GM19463 (cell line): ENCODE measurements at regions not wholly inside any gene's neighbourhood (a gene's known extent, or its start where the extent isn't known, plus 50 kb on each side); places are given as distances from the start of the nearest gene placed in this dataset.
"Not testable (repeated sequence)": the region's sequence is repeated elsewhere in the genome, so short reads cannot be mapped to it uniquely, and the experiment has no call there.

Source experiments
- ATAC-seq: cut with Tn5 transposase; IDR thresholded peaks from one replicate; pipeline ENCODE4 v1.9.1; 2021; ENCODE audit warnings: mild to moderate bottlenecking, moderate library complexity; ENCODE audit not compliant: unreplicated experiment

DNA sequence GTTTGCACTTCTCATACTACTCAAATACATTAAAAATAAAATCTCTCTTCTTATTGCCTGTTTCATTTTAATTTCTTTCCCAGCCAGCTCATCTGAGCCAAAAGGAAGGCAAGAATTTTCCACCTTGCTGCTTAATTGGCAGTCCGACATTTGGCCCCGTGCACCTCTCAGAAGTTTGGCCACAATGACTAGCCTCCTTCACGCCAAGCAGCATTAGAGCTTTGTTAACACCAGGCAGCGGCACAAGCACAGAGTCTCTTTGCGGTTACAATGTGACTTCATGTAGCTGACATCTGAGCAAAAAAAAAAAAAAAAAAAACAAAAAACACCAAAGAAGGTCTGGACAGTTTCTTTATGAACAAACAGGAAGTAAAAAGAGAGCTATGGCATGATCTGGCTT lies 248.9 kb downstream of the OSR1 start:
- ATAC-seq: no peak

DNA sequence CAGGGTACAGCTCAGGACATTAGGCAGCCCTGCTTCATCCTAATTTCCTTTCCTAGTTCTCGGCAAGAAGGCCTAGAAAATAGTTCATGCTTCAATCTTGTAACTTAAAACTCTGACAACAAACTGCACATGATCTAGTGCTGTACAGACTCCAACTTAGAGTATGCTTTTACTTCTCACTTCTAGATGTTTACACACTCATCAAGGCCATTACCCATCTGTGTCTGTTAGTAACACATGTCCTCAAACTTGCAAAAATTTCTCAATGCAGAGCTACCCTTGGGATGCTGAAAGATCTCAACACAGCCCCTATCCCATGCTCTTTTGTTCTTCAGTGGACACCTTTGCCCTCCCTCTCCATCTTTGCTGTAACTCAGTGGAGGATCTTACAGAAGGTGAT lies 252.0 kb downstream of the OSR1 start:
- ATAC-seq: no peak

DNA sequence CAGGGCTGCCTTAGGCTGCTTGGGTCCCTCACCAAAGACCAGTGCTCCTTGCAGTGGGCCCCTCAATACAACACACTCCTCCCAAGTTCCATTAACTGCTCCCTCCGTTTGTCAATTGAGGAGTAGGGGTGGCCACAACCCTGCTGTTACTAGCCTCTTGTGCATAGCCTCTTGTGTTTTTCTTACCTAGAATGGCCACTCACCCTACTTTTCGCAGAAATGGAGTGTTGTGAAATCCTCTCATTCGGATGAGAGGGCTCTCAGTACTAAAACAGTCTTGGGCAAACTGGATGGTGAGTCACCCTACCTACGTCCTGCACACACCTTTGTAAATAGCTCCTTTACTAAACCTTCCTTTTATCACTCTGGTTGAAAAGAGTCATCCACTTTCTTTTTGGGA lies 253.9 kb downstream of the OSR1 start:
- ATAC-seq: no peak

DNA sequence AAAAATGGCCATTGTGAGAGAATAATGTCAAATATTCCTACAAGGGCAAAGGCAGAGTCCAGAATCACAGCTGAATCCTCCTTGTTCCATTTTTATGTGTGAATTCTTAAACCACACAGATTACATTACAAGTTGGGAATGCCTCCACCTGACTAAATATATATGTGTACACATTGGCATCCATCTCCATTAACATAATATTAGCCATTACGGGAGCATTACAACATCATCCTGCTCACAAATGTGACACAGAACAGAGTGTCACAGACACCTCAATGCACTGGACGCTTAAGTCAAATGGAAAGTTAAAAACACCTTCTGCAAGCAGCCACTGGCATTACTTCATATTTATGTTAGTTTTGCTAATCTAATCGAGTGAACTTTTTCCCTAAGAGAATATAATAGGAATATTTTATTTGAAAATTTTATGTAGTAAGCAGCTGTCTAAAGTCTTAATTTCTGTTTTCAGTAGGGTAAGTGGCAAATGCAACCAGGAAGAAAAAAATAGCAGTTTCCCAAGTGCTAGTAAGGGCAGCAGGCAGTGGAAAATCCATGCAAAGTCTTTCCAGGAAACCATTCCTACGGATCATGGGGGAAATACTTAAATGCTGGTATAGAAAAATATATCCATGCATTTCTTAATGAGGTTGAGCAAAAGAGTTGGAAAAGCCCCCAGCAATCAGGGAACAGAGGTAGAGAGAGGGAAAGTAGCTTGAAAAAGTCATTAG lies 255.6 kb downstream of the OSR1 start:
- no peak for ATAC-seq

GRCh38 chr2:19101968-19102367 lies 256.5 kb downstream of the OSR1 start:
- no peak for ATAC-seq

GRCh38 chr2:19100570-19100969 lies 257.9 kb downstream of the OSR1 start:
- ATAC-seq: no peak

DNA sequence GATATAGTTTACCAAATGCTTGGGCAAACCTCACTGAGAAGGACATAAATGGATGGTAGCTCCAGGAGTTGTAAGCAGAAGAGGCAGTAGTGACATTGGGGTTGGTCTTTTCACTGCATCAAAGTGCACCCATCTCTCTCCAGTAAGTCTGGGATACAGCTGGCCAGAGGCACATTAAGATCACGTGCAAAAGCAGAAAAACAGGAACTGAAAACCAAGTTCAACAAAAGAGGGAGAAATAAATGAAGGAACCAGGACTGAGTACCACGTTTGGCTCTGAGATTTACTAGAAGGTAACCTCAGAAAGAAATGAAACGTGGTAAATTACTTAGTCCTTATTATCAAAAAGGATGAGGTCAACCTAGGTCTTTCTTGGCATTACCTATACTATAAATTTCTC lies 259.2 kb downstream of the OSR1 start:
- no peak for ATAC-seq

DNA sequence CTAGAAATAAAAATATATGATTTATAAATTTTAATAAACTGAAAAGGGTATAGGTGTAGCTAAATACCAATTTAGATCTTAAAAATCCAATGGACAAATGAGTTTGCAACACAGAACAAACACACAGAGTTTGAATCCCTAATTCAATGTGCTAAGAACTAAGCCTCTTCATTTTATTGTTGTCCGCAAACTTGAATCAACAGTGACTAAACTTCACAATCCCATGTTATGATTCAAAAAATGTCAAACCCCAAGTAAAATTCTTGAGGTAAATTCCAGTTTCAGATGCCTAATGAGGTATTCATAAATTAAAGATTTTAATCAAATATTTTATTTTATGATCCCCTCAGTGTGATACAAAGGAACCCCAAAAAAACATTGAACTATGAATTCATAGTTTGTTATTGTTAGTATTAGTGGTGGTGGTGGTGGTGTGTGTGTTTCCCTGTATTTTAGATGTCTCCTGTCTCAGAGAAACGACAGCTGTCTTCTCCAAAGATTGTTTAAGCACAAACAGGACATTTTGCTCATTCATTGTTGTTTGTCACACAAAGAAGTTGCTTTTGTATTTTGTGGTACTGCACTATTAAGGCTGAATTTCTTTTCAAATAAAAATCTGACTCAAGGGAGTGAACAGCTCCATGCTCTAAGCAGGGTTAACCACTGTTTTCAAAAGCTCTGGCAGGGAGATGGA lies 259.8 kb downstream of the OSR1 start:
- ATAC-seq: no peak

GRCh38 chr2:19089476-19089875 lies 268.9 kb downstream of the OSR1 start:
- ATAC-seq: not testable (repeated sequence)

- ATAC-seq: no peak
Observed at GRCh38 chr2:19086231-19086651, 272.2 kb downstream of the OSR1 start.

GRCh38 chr2:19078709-19079108 lies 279.7 kb downstream of the OSR1 start:
- no peak for ATAC-seq

GRCh38 chr2:19073522-19073921 lies 284.9 kb downstream of the OSR1 start:
- peak; percentile 52 for ATAC-seq

DNA sequence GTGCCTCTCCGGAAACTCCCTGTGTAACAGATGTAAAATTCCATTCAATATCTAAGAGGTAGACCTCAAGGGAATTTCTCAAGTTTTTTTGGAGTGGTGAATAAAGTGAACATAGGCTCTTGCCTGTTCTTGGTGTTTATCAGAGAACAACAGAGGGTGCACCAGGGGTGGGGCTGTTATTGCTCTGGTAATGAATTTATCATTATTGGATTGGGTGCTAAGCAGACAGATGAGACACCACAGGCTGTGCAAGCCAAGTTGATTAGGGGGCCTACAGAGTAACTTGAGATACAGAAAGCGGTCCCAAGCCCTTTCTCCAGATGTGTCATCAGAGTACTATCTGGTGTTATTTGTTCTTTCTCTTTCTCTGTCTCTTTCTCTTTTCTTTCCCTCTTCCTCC lies 286.3 kb downstream of the OSR1 start:
- no peak for ATAC-seq

DNA sequence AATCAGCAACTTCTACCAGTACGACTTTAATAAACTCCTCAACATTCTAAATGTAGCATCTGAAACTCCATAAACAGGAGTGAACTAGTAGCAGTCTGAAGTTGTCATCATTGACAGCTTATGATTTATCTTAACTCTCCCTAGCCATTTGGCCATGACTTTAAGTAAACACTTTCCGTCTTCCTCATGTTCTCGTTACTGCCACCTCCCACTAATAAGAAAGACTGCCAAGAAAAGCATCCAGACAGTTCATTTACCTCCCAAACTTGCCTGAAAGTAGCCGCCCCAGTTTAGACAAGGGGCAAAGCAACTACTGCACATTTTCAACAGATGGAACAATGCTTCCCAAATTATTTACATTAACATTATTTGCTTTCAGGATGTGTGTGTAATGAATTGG lies 287.5 kb downstream of the OSR1 start:
- ATAC-seq: no peak

- ATAC-seq: no peak
Observed at GRCh38 chr2:19068206-19068605, 290.2 kb downstream of the OSR1 start.

GRCh38 chr2:19062370-19062769 lies 296.1 kb downstream of the OSR1 start:
- no peak for ATAC-seq

DNA sequence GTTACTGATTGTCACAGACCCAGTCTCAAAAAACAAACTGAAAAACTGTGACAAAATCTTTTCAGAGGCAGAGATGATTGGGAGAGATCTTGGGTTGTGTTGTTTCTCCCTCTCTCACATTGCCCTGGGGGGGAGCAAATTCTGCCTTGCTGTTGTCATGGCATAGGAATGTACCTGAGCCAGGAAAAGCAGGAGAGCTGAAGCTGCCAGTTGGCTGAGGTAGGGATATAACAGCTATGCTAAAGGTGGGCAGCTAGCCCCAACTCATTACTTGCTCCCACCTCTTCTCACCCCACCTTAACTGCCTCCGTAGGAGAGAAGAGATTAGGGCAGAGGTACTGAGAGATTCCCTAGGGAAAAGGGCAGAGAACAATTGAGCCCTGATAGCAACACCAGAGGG lies 299.3 kb downstream of the OSR1 start:
- ATAC-seq: no peak

- no peak for ATAC-seq
Observed at GRCh38 chr2:19051203-19051831, 307.1 kb downstream of the OSR1 start.

- ATAC-seq: no peak
Observed at GRCh38 chr2:19050354-19050753, 308.1 kb downstream of the OSR1 start.

- ATAC-seq: no peak
Observed at GRCh38 chr2:19048593-19049266, 309.7 kb downstream of the OSR1 start.

- ATAC-seq: peak; percentile 91
Observed at GRCh38 chr2:19046986-19047780, 311.2 kb downstream of the OSR1 start.
